ENCODE measurements at regions not wholly inside any gene's neighbourhood (a gene's known extent, or its start where the extent isn't known, plus 50 kb on each side); places are given as distances from the start of the nearest gene placed in this dataset.

DNA sequence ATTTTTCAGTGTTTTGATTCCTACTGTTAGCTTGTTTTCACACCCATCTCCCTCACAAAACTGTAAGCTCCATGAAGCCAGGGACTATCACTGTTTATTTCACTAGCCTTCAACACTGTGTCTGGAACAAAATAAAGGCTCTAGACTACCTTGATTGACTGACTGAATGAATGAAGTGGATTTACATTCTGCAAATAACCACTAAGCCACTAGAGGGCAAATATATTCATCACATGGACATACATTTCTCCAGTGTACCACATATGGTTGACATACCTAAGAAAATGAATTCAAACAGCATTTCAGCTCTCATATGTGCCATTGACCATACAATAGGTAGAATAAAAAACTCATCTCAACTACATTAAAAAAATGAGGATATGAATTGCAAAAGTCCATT lies 185.9 kb downstream of the RAB11FIP2 start:
- TF ChIP-seq, protein P1, sequence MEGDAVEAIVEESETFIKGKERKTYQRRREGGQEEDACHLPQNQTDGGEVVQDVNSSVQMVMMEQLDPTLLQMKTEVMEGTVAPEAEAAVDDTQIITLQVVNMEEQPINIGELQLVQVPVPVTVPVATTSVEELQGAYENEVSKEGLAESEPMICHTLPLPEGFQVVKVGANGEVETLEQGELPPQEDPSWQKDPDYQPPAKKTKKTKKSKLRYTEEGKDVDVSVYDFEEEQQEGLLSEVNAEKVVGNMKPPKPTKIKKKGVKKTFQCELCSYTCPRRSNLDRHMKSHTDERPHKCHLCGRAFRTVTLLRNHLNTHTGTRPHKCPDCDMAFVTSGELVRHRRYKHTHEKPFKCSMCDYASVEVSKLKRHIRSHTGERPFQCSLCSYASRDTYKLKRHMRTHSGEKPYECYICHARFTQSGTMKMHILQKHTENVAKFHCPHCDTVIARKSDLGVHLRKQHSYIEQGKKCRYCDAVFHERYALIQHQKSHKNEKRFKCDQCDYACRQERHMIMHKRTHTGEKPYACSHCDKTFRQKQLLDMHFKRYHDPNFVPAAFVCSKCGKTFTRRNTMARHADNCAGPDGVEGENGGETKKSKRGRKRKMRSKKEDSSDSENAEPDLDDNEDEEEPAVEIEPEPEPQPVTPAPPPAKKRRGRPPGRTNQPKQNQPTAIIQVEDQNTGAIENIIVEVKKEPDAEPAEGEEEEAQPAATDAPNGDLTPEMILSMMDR (IDR thresholded peaks at IDR 0.05; ENCODE audit: control insufficient read depth, insufficient read depth, low read depth, low read length, missing control alignments): no peak
- DNase-seq (ENCODE audit: low read depth): no peak
- no peak overlapping the region for H3K4me3 ChIP-seq (ENCODE audit: control insufficient read depth, low read depth, low read length)

DNA sequence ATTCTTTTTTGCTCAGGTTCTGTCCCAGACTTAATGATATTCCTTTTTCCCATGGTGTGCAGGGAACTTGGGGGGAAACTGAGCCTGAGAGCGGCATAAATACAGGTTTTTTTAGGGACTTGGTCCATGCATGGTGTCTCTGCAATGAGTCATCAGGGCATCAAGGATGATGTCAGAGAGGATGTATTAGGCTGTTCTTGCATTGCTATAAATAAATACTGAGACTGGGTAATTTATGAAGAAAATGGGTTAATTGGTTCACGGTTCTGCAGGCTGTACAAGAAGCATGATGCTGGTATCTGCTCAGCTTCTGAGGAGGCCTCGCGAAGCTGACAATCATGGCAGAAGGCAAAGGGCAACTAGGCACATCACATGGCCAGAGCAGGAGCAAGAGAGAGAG lies 185.4 kb downstream of the RAB11FIP2 start:
- DNase-seq (ENCODE audit: low read depth): no peak
- TF ChIP-seq, protein P1 (IDR thresholded peaks at IDR 0.05; ENCODE audit: control insufficient read depth, insufficient read depth, low read depth, low read length, missing control alignments): no peak
- no peak overlapping the region for H3K4me3 ChIP-seq (ENCODE audit: control insufficient read depth, low read depth, low read length)

DNA sequence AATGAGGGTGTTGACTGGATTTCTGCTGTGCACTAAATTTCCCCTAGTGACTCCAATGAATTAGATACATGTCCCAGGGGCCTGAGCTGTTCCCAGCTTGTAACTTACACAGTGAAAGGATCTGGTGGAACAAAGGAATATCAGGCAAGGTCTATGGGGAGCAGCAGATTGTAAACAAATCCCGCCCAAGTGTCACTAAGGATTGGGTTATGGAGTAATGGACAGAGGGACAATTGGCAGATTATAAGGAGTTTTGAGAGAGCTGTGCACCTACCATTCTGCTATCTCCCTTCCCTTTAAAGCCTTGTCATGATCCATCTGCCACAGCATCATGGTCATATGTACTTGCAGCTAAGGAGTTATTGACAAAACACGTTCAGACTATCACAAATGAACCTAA lies 183.0 kb downstream of the RAB11FIP2 start:
- no peak for DNase-seq (ENCODE audit: low read depth)
- no peak overlapping the region for H3K4me3 ChIP-seq (ENCODE audit: control insufficient read depth, low read depth, low read length)
- TF ChIP-seq, protein P1 (IDR thresholded peaks at IDR 0.05; ENCODE audit: control insufficient read depth, insufficient read depth, low read depth, low read length, missing control alignments): no peak

DNA sequence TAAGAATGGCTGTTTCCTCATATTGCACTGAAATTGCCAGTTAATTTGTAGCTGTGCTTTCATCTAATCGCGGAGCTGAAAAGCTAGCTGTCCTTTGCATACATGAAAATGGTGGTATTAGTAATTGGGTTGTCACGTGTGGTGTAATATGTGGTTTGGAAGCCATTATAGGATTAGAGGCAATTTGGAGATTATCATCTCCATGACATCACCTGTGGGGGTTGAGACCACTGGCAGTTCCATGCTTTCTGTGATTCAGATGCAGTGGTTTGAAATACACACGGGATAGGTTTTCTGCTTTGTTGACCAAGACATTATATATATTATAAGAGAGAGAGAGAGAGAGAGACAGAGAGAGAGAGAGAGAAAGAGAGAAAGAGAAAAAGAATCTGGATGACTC lies 180.8 kb downstream of the RAB11FIP2 start:
- H3K4me3 ChIP-seq (ENCODE audit: control insufficient read depth, low read depth, low read length): no peak overlapping the region
- TF ChIP-seq, protein P1 (IDR thresholded peaks at IDR 0.05; ENCODE audit: control insufficient read depth, insufficient read depth, low read depth, low read length, missing control alignments): no peak
- DNase-seq (ENCODE audit: low read depth): no peak

DNA sequence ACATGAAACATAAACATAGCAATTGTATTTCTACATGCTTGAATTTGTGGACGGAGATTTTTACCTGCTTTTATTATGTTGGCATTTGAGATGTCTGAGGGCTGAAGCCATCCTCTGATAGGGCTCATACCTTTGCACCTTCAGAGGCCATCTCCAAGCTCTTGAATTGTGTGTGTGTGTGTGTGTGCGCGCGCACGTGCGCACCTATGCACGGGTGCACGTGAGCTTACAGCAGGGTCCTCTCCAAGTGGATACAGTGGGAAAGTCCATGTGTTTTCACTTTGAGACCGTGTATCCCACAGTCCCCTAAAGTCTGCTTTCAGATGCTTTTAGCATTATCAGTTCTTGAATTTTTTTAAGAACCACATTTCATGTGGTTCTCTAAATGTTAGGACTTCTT lies 178.6 kb downstream of the RAB11FIP2 start:
- TF ChIP-seq, protein P1 (IDR thresholded peaks at IDR 0.05; ENCODE audit: control insufficient read depth, insufficient read depth, low read depth, low read length, missing control alignments): no peak
- no peak for DNase-seq (ENCODE audit: low read depth)
- H3K4me3 ChIP-seq (ENCODE audit: control insufficient read depth, low read depth, low read length): no peak overlapping the region

DNA sequence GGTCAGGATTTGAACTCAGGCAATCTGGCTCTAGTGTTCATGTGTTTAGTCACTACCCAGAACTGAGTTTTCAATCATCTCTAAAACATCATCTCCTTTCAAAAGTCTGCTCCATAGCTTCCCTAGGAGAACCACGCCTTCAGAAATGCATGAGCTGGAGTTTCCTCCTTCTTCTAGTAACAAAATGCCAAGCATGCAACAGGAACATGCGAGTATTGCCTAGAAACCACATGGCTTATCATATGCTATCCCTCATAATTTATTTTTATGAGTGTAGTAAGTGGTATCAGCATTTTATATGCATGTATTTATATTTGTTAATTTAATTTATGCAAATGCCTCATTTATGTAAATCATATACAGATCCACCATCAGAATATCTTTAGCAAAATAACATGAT lies 170.9 kb downstream of the RAB11FIP2 start:
- TF ChIP-seq, protein P1 (IDR thresholded peaks at IDR 0.05; ENCODE audit: control insufficient read depth, insufficient read depth, low read depth, low read length, missing control alignments): no peak
- DNase-seq (ENCODE audit: low read depth): no peak
- H3K4me3 ChIP-seq (ENCODE audit: control insufficient read depth, low read depth, low read length): no peak overlapping the region

DNA sequence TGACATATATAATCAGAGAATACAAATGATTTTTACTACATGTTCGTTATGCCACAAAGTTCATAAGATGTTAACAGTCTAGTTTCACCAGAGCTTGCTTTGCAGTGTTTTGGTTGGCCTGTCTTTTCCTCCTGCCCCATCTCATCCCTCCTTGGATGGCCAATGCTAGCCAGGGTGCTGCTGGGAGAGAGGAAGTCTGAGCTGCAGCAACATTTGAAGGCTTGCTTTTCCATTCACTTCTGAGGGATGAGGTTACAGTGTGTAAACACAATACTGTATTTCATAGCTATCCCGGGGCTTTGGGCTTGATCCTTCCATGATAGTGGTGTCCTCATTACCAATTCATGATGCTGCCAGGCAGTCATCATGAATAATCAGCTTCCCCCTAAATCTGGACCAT lies 170.5 kb downstream of the RAB11FIP2 start:
- TF ChIP-seq, protein P1 (IDR thresholded peaks at IDR 0.05; ENCODE audit: control insufficient read depth, insufficient read depth, low read depth, low read length, missing control alignments): no peak
- DNase-seq (ENCODE audit: low read depth): no peak
- no peak overlapping the region for H3K4me3 ChIP-seq (ENCODE audit: control insufficient read depth, low read depth, low read length)
